ENCODE measurements at regions not wholly inside any gene's neighbourhood (a gene's known extent, or its start where the extent isn't known, plus 50 kb on each side); places are given as distances from the start of the nearest gene placed in this dataset.

- DNase-seq (ENCODE audit: low spot score), result no peak
Measured at GRCh38 chr3:154764856-154765640, 315.1 kb upstream of the MME start.

DNA sequence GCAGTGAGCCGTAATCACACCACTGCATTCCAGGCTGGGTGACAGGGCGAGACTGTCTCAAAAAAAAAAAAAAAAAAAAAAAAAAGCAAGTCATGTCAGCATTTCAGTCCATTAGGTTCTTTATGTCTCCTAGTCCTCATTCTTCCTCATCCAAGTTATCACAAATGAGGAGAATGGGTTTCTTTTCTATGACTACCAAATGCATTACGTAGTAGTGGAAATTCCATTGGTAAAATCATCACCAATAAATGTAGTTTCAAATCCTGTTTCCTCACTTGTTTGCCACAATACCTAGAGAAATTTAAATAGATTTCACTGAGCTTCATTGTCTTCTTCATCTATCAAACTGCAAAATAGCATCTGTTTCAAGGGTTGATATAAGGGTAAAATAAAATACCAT, 317.6 kb upstream of the MME start:
- no peak for DNase-seq (ENCODE audit: low spot score)

DNA sequence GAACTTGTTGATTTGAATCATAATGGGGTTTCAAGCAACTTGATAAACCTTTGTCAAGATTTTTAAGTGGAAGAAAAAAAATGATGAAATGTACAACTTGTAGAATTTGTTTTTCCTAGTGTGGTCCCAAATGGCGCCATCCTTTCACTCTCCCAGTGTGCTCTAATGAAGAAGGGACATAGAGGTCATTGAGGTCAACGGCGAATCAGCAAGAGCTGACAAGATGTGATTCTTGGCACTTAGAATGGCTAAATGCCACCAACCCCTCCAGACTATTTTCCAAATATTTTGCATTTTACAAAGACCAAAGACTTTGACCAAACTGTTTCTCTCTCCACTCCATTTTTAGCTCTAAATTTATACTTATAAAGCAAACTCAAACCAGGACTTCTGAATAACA, 320.2 kb upstream of the MME start:
- DNase-seq (ENCODE audit: low spot score), result no peak

DNA sequence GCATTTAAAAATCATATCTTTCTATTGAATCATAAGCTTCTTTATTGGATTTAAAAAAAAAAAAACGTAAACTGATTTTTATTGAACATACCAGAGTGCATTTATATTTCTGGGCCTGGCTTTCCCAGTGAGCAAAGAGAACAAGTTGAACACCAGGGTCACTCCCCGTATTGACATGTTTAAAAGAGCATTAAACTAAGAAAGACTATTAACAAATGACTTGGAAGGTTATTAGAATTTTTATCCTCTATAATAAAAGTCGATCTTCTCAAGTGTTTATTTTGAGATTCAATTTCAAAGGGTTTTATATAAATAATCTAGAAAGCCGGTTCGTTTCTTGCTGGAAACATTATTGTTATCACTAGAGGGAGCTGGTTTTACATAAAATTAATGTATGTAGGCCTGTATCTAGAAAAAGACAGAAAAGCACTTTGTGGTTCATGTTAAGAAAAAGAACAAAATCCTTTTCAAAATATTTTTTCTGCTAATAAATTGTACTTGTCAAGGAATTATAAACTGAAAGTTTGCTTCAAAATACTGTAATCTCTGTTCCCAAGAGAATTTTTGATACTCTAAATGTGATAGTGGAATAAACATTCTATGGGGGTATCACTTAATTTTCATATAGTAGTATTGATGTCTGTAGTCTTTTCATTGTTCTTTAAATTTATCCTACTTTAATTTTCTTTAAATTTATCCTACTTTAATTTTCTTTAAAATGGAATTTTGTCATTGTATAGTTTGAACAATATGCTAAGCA, 321.8 kb upstream of the MME start:
- peak; percentile 54 for DNase-seq (ENCODE audit: low spot score)

- no peak for DNase-seq (ENCODE audit: low spot score)
Measured at GRCh38 chr3:154753101-154753500, 323.1 kb upstream of the GPR149 start.

DNA sequence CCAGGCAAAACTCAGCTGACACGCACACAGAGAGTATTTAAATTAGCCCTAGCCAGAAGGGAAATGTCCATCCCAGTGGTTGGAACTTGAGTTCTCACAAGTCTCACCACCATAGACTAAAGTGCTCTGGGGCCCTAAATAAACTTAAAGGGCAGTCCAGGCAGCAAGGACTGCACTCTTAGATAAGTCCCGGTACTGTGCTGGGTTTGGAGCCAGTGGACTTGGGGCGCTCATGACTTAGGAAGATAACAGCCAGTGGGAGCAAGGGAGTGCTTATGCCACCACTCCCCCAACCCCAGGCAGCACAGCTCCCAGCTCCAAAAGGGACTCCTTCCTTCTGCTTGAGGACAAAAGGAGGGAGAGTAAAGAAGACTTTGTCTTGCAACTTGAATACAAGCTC, 319.5 kb upstream of the GPR149 start:
- DNase-seq (ENCODE audit: low spot score), result no peak

DNA sequence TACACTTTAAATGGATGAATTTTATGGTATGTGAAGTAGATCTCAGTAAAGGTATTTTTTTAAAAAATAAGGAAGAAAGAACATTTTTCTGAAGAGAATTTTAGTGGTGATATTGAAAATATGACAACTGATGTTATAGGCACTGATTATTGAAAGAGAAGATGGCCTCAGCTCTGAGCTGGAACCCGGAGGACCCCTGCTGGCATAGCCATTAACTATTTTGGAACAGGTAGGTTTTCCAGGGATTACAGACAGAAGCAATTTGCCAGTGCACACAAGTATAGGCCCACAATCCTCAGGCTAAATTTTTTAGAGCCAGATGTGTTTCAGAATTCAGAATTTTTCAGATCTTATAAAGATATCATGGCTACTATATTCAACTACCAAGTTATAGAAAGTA, 315.9 kb upstream of the GPR149 start:
- no peak for DNase-seq (ENCODE audit: low spot score)

DNA sequence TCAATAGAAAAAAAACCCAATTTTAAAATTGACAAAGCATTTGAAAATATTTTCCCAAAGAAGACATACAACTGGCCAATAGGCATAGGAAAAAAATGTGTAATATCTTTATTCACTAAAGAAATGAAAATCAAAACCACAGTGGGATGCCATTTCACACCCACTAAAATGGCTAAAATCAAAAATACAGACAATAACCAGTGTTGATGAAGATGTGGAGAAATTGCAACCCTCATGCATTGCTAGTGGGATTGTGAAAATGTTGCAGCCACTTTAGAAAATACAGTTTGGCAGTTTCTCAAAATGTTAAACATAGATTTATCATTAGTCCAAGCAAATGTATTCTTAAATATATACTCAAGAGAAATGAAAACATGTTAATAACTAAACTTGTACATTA, 315.1 kb upstream of the GPR149 start:
- DNase-seq (ENCODE audit: low spot score), result no peak

DNA sequence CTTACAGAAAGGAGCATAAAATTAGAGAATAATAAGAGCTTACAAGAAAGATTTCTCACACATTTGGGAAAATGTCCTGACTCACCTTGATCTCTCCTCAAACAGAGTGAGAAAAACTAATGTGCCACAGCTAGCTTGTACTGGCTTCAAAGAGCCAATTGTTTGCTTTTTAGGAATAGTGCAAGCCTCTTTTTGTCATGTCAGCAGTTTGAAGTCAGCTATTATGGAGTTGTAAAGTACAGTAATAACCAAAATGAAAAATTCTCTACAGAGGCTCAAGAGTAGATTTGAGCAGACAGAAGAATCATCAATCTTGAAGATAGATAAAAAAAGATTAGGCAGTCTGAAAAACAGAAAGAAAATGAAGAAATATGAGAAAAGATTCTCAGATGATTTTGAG, 313.4 kb upstream of the GPR149 start:
- no peak for DNase-seq (ENCODE audit: low spot score)

DNA sequence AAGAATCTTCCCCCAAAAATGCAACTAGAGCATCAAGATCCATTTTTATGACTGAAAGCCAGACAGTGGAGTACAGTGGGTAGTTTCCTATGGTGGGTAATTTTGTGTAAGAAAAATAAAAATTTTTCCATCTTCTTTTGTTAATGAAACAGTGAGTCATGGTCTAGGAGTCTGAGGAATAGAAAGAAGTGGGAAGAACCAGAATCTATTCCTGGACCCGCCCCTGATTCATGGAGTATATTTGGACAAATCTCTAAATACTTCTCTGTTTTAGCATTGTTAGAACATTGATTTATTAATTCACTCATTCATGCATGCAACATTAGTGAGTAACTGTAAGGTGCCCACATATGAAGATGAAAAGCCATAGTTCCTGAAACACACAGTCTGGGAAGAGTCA, 304.5 kb upstream of the GPR149 start:
- DNase-seq (ENCODE audit: low spot score), result no peak

DNA sequence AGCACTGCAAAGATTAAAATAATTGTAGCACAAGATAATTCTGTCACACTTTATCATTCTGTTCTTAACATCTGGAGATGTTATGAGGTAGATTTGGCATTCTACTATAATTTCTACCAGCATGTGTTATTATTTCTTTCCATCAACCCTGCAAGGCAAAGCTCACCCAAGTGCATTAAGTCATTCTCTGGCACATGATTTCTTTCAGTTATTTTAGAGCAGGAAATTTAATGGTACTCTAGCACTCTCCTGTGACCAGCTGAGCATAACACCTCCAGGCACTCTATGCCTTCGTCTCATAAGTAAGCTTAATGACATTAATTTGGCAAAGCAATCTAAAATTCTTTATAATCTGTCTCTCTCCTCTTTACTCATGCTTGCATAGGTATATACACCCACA, 300.2 kb upstream of the GPR149 start:
- DNase-seq (ENCODE audit: low spot score), result peak; percentile 7

GRCh38 chr3:154729741-154730140, 299.8 kb upstream of the GPR149 start:
- DNase-seq (ENCODE audit: low spot score), result no peak

- DNase-seq (ENCODE audit: low spot score), result no peak
Measured at GRCh38 chr3:154728285-154728684, 298.3 kb upstream of the GPR149 start.

GRCh38 chr3:154720921-154721320, 290.9 kb upstream of the GPR149 start:
- no peak for DNase-seq (ENCODE audit: low spot score)

DNA sequence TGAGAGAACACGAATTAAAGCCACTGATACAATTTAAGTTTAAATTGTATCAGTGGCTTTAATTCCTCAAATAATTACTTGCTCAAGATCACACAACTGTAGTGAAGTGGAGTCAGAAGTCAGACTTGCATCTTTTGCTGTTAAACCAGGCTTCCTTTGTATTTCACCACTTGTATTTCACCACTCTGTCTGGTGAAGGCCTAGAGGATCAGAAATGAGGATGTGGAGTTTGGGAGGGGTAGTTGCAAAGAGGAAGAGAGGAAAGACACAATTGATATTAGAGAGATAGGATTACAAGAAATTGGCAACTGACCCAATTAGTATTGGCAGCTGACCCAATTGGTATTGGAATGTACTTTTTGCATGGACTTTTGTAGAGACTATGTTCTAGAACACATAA, 288.1 kb upstream of the GPR149 start:
- DNase-seq (ENCODE audit: low spot score), result no peak

DNA sequence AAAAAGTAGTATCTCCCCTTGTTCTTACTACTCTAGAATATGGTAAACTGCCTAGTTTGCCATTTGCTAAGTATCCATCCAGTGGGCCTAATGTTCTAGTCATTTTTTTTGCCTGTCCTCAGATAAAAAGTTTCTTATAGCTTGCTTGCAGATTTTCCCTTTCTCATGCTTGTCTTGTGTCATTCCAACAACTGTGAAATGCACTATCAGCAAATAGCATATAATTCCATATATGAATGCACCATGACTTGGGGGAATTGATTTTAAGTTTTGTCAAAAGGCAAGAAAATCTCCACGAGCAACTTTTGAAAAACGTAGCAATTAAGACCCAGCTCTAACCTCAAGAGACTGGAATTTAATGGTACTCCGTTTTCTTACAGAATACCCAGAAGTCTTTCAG, 286.2 kb upstream of the GPR149 start:
- no peak for DNase-seq (ENCODE audit: low spot score)

- no peak for DNase-seq (ENCODE audit: low spot score)
Measured at GRCh38 chr3:154708554-154708953, 278.6 kb upstream of the GPR149 start.

GRCh38 chr3:154701055-154701454, 271.1 kb upstream of the GPR149 start:
- DNase-seq (ENCODE audit: low spot score), result no peak

GRCh38 chr3:154690413-154690812, 260.4 kb upstream of the GPR149 start:
- no peak for DNase-seq (ENCODE audit: low spot score)

GRCh38 chr3:154684440-154684839, 254.4 kb upstream of the GPR149 start:
- no peak for DNase-seq (ENCODE audit: low spot score)

DNA sequence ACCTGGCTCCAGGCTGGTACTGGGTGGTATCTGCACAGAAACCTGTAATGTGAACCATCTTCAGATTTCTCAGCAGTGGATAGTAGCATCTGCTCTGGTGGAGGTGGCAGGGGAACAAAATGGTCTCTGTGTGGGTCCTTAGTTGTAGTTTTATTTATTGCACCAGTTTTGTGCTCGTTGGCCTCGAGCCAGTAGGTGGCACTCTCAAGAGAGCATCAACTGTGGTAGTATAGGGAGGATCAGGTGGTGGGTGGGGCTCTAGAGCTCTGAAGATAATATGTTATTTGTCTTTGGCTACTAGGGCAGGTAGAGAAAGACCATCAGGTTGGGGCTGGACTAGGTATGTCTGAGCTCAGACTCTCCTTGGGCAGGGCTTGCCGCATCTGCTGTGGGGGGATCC, 254.0 kb upstream of the GPR149 start:
- no peak for DNase-seq (ENCODE audit: low spot score)

DNA sequence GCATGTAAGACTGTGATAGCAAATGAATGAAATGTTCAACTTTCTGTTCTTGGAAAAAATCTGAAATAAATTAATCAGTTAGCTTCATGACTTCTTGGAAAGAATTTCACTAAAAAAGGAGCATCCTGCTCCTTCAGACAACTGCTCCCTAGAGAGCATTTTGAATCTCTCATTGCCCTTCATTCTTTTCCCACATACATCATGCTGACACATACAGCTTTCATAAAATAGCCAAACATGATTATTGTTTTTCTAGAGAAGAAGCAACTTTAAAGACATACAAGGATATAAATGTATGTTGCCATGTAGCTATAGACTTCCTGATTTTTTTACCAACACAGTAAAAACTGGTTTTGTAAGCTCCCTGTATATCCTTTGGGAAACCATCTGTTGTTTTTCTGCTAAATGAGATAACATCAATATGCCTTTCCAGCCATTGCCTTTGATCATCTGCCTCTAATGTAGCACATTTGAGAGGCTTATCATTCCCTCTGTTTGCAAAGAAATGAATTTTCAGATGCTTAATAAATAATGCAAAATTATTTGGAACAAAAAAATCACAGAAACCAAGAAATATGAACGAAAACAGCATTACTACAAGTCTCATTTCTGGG, 248.2 kb upstream of the GPR149 start:
- DNase-seq (ENCODE audit: low spot score), result no peak

- DNase-seq (ENCODE audit: low spot score), result no peak
Measured at GRCh38 chr3:154668835-154669234, 238.8 kb upstream of the GPR149 start.
